ENCODE measurements at regions not wholly inside any gene's neighbourhood (a gene's known extent, or its start where the extent isn't known, plus 50 kb on each side); places are given as distances from the start of the nearest gene placed in this dataset.

DNA sequence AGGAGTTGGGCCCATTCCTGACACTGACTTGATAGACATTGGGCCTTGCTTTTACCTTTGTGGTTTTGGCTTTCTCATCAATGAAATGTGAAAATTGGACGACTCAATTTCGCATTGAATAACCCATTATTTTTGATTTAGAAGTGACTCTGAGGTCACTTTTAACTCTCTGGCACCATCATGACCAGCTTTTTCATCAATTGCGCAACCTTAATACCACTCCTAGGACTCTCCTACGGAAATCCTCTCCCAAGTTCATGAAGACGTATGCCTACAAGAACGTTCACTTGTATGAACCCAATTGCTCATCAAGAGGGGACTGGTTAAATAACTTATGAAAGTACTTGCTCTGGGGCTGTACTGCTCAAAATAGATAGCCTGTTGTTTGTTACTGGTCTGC is 86.7 kb upstream of the CHD6 start:
- WGBS, 2 experiments (ENCODE audit: extremely low coverage in 2 of 2, insufficient read length in 1 of 2): 0% methylated on average over 1 of the region's 6 CpGs; no CpG with 5 or more reads in 1 of the 2 experiments
- no peak overlapping the region for H2BK5ac ChIP-seq (ENCODE audit: low read depth, low read length, poor library complexity, severe bottlenecking)
- no peak overlapping the region for H3K27ac ChIP-seq (ENCODE audit: insufficient read depth, low read length)
- DNase-seq (no peak), ATAC-seq (ENCODE audit: low read depth) (no peak)
- H4K8ac ChIP-seq (ENCODE audit: low read depth in 2 of 2, low read length in 2 of 2): no peak overlapping the region
- TF ChIP-seq CEBPB (IDR thresholded peaks at IDR 0.05; ENCODE audit: low read depth, low read length): peak; percentile 84
- no peak for TF ChIP-seq CHD1 (IDR thresholded peaks at IDR 0.05; ENCODE audit: low read depth, low read length)
- H3K56ac ChIP-seq (ENCODE audit: extremely low read depth, insufficient read depth, low read length): no peak overlapping the region
- no peaks in the 10 kb centered on the region for H3K27me3 ChIP-seq (ENCODE audit: control insufficient read depth, insufficient read depth, low read length)
- H3K23ac ChIP-seq (ENCODE audit: low read depth, low read length): no peak overlapping the region
- POLR2A ChIA-PET (ENCODE audit: unreplicated experiment): no interaction called here
- H2AK9ac ChIP-seq (replicated peaks; ENCODE audit: low read depth, low read length, poor library complexity): no peak overlapping the region
- CTCF ChIA-PET: no interaction called here
- no peak overlapping the region for H3K4me2 ChIP-seq (ENCODE audit: low read depth, low read length)
- H2BK15ac ChIP-seq (ENCODE audit: low read depth, low read length): no peak overlapping the region
- H3K4me3 ChIP-seq (ENCODE audit: insufficient read depth, low read depth, low read length): no peak overlapping the region
- H3K9me1 ChIP-seq (ENCODE audit: insufficient read depth, low read length): no peaks in the 10 kb centered on the region
- BruUV-seq (replicated peaks): no TSS peak
- H4K20me1 ChIP-seq (ENCODE audit: insufficient read depth, low read length): no peaks in the 10 kb centered on the region
- no peak overlapping the region for H3K14ac ChIP-seq (replicated peaks; ENCODE audit: low read depth, low read length)
- H2BK120ac ChIP-seq (ENCODE audit: low read depth, low read length): no peak overlapping the region
- no peak overlapping the region for H2AFZ ChIP-seq (replicated peaks; ENCODE audit: low read length, poor library complexity)
- H2AK5ac ChIP-seq (ENCODE audit: low read depth, low read length): no peak overlapping the region
- H3K36me3 ChIP-seq (ENCODE audit: control insufficient read depth, insufficient read depth, low read length): no peaks in the 10 kb centered on the region
- H3K9ac ChIP-seq (ENCODE audit: low read depth, low read length): no peak overlapping the region
- H3K18ac ChIP-seq (ENCODE audit: low read depth, low read length): no peak overlapping the region
- no peak overlapping the region for H4K91ac ChIP-seq (ENCODE audit: insufficient read depth, low read depth, low read length)
- no peak overlapping the region for H3K4ac ChIP-seq (ENCODE audit: low read depth, low read length)
- H4K5ac ChIP-seq (ENCODE audit: low read depth, low read length): no peak overlapping the region
- in situ Hi-C loops (cut with MboI; ENCODE audit: low sequenced_read_pairs): no loop called here
- no peaks in the 10 kb centered on the region for H3K9me3 ChIP-seq (ENCODE audit: control insufficient read depth, insufficient read depth, low read length)
- H2BK20ac ChIP-seq (ENCODE audit: low read depth, low read length): no peak overlapping the region
- H3K79me1 ChIP-seq (ENCODE audit: low read depth in 1 of 2, low read length in 2 of 2): no peaks in the 10 kb centered on the region
- dilution Hi-C loops (cut with HindIII; ENCODE audit: low sequenced_read_pairs, unreplicated experiment): no loop called here
- intact Hi-C loops (cut with micrococcal nuclease): no loop called here
- H3K4me1 ChIP-seq (ENCODE audit: control insufficient read depth, insufficient read depth, low read length): no peaks in the 10 kb centered on the region
